ENCODE measurements at regions not wholly inside any gene's neighbourhood (a gene's known extent, or its start where the extent isn't known, plus 50 kb on each side); places are given as distances from the start of the nearest gene placed in this dataset.

DNA sequence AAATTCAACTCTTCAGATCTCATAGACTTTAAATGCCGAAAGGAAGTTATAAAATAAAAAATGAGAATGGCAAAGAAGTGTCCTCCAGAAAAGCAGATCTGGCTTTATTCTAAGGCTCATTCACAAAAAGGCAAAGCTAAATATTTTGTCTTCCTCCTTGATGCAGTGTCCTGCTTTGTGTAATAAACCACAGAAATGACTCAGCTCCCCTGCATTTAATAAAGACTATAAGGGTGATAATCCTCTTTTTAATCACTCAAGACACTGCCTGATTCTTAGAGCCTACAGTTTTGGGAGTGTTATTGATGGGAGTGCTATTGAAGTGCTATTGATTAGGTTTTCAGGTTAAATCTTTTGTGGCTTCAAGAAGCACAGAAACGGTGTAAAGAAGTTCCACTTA lies 482.0 kb downstream of the PCDH20 start:
- TF ChIP-seq, protein P1, sequence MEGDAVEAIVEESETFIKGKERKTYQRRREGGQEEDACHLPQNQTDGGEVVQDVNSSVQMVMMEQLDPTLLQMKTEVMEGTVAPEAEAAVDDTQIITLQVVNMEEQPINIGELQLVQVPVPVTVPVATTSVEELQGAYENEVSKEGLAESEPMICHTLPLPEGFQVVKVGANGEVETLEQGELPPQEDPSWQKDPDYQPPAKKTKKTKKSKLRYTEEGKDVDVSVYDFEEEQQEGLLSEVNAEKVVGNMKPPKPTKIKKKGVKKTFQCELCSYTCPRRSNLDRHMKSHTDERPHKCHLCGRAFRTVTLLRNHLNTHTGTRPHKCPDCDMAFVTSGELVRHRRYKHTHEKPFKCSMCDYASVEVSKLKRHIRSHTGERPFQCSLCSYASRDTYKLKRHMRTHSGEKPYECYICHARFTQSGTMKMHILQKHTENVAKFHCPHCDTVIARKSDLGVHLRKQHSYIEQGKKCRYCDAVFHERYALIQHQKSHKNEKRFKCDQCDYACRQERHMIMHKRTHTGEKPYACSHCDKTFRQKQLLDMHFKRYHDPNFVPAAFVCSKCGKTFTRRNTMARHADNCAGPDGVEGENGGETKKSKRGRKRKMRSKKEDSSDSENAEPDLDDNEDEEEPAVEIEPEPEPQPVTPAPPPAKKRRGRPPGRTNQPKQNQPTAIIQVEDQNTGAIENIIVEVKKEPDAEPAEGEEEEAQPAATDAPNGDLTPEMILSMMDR (IDR thresholded peaks at IDR 0.05) = no peak
- no peak for TF ChIP-seq POLR2A (IDR thresholded peaks at IDR 0.05)

Measured in heart left ventricle (tissue), 13 donors.